IMR-90 (cell line): ENCODE measurements at regions not wholly inside any gene's neighbourhood (a gene's known extent, or its start where the extent isn't known, plus 50 kb on each side); places are given as distances from the start of the nearest gene placed in this dataset.

Experiments used
- MAZ ChIP-seq: IDR thresholded peaks from 2 replicates; pipeline ENCODE4 v1.6.1; 2012; ENCODE audit warnings: low read depth, mild to moderate bottlenecking, low read length, improper control_type of control experiment, moderate library complexity, borderline replicate concordance
- RAD21 ChIP-seq: IDR thresholded peaks from 2 replicates; pipeline ENCODE4 v1.6.1; 2012; ENCODE audit warnings: low read length, improper control_type of control experiment
- SMC3 ChIP-seq: fragments of 150-350 bp; IDR thresholded peaks from 2 replicates; pipeline ENCODE4 v1.6.1; 2016; ENCODE audit warnings: low read depth, mild to moderate bottlenecking, antibody characterized with exemption, low read length, moderate library complexity
- TF ChIP-seq, protein P1 (sequence below): conservative IDR thresholded peaks from 2 replicates; pipeline ENCODE4 v1.5.1; 2012; ENCODE audit warnings: mild to moderate bottlenecking, low read depth, low read length, improper control_type of control experiment

DNA sequence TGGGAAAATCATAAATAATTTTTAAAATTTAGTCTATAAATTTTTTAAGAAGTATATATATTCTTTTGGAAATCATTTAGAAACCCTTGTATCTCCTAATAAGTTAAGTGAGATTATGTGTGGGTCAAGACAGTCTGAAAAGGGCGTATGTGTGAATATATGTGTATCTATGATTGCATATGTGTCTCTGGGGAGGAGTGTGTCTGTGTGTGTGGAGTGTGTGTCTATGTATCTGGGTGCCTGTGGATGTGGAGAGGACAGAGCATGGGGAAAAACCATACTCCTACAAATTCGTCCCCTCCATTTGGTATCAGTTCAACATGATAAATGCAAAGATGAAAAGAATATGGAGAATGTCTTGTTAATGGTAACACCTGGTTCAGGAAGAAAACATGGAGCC is 342.0 kb upstream of the ACTBL2 start:
- TF ChIP-seq, protein P1, sequence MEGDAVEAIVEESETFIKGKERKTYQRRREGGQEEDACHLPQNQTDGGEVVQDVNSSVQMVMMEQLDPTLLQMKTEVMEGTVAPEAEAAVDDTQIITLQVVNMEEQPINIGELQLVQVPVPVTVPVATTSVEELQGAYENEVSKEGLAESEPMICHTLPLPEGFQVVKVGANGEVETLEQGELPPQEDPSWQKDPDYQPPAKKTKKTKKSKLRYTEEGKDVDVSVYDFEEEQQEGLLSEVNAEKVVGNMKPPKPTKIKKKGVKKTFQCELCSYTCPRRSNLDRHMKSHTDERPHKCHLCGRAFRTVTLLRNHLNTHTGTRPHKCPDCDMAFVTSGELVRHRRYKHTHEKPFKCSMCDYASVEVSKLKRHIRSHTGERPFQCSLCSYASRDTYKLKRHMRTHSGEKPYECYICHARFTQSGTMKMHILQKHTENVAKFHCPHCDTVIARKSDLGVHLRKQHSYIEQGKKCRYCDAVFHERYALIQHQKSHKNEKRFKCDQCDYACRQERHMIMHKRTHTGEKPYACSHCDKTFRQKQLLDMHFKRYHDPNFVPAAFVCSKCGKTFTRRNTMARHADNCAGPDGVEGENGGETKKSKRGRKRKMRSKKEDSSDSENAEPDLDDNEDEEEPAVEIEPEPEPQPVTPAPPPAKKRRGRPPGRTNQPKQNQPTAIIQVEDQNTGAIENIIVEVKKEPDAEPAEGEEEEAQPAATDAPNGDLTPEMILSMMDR: no peak
- TF ChIP-seq MAZ (no peak), SMC3 (no peak), RAD21 (no peak)
